HCT116 (cell line): ENCODE measurements at regions not wholly inside any gene's neighbourhood (a gene's known extent, or its start where the extent isn't known, plus 50 kb on each side); places are given as distances from the start of the nearest gene placed in this dataset.

Source experiments
- CTCF ChIP-seq, 3 experiments: fragments of 200-600 bp in 1 of 3; sonication (generic) in 1 of 3; IDR thresholded peaks in 2 of 3; conservative IDR thresholded peaks in 1 of 3; 2 replicates each; pipeline ENCODE4 v1.5.1; 2012 to 2017; ENCODE audit warnings: low read depth in 2 of 3, low read length in 2 of 3, antibody characterized with exemption in 1 of 3, borderline replicate concordance in 1 of 3, control low read depth in 1 of 3, mild to moderate bottlenecking in 1 of 3, mixed read lengths in 1 of 3, mixed run types in 1 of 3, moderate library complexity in 1 of 3; ENCODE audit not compliant: insufficient read depth in 1 of 3
- EGR1 ChIP-seq: IDR thresholded peaks from 2 replicates; pipeline ENCODE4 v1.6.1; 2012; ENCODE audit warnings: low read depth
- ELF1 ChIP-seq: IDR thresholded peaks from 2 replicates; pipeline ENCODE4 v1.6.1; 2012; ENCODE audit warnings: low read depth, borderline replicate concordance
- JUND ChIP-seq: IDR thresholded peaks from 2 replicates; pipeline ENCODE4 v1.6.1; 2012
- POLR2A ChIP-seq: IDR thresholded peaks from 2 replicates; pipeline ENCODE4 v1.7.0; 2011; ENCODE audit warnings: borderline replicate concordance; ENCODE audit not compliant: insufficient read depth, insufficient read length; ENCODE audit errors: extremely low read depth
- POLR2AphosphoS5 ChIP-seq: IDR thresholded peaks from 2 replicates; pipeline ENCODE4 v1.6.1; 2011; ENCODE audit warnings: mild to moderate bottlenecking, low read depth, low read length, moderate library complexity
- RAD21 ChIP-seq: IDR thresholded peaks from 2 replicates; pipeline ENCODE4 v1.6.1; 2012; ENCODE audit warnings: low read depth, mild to moderate bottlenecking
- SIN3A ChIP-seq: IDR thresholded peaks from 2 replicates; pipeline ENCODE4 v1.6.1; 2012; ENCODE audit warnings: low read depth
- ZNF274 ChIP-seq: fragments of 200-500 bp; sonication (Bioruptor generic); IDR thresholded peaks from 2 replicates; pipeline ENCODE4 v1.6.1; 2014; ENCODE audit warnings: mild to moderate bottlenecking, low read depth, low read length, inconsistent platforms
- TF ChIP-seq, protein P1 (sequence below): IDR thresholded peaks from 2 replicates; pipeline ENCODE4 v1.6.1; 2012
- TF ChIP-seq, protein P2 (sequence below): IDR thresholded peaks from 2 replicates; pipeline ENCODE4 v1.6.1; 2011; ENCODE audit warnings: mild to moderate bottlenecking, low read length, moderate library complexity; ENCODE audit not compliant: insufficient replicate concordance; ENCODE audit errors: extremely low read depth
- TF ChIP-seq, protein P3 (sequence below): IDR thresholded peaks from 2 replicates; pipeline ENCODE4 v1.6.1; 2012

- TF ChIP-seq ZNF274 (no peak), SIN3A (no peak), POLR2A (no peak), CTCF (IDR thresholded peaks at IDR 0.05 in 2 of 3, conservative IDR thresholded peaks at IDR 0.05 in 1 of 3; ENCODE audit: borderline replicate concordance in 1 of 3, insufficient read depth in 1 of 3, low read depth in 2 of 3, low read length in 2 of 3) (no peak), POLR2AphosphoS5 (no peak), ELF1 (no peak), JUND (no peak), EGR1 (no peak), RAD21 (no peak)
- TF ChIP-seq, protein P1, sequence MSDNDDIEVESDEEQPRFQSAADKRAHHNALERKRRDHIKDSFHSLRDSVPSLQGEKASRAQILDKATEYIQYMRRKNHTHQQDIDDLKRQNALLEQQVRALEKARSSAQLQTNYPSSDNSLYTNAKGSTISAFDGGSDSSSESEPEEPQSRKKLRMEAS: no peak
- TF ChIP-seq, protein P2, sequence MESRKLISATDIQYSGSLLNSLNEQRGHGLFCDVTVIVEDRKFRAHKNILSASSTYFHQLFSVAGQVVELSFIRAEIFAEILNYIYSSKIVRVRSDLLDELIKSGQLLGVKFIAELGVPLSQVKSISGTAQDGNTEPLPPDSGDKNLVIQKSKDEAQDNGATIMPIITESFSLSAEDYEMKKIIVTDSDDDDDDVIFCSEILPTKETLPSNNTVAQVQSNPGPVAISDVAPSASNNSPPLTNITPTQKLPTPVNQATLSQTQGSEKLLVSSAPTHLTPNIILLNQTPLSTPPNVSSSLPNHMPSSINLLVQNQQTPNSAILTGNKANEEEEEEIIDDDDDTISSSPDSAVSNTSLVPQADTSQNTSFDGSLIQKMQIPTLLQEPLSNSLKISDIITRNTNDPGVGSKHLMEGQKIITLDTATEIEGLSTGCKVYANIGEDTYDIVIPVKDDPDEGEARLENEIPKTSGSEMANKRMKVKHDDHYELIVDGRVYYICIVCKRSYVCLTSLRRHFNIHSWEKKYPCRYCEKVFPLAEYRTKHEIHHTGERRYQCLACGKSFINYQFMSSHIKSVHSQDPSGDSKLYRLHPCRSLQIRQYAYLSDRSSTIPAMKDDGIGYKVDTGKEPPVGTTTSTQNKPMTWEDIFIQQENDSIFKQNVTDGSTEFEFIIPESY: no peak
- TF ChIP-seq, protein P3, sequence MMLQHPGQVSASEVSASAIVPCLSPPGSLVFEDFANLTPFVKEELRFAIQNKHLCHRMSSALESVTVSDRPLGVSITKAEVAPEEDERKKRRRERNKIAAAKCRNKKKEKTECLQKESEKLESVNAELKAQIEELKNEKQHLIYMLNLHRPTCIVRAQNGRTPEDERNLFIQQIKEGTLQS: no peak
Measured at GRCh38 chr15:77709135-77709886, 76.6 kb upstream of the LINGO1 start.
